Panc1 (cell line): ENCODE measurements at regions not wholly inside any gene's neighbourhood (a gene's known extent, or its start where the extent isn't known, plus 50 kb on each side); places are given as distances from the start of the nearest gene placed in this dataset.

Experiments used
- CTCF ChIP-seq: fragments of 450-650 bp; IDR thresholded peaks from 2 replicates; pipeline ENCODE4 v1.5.1; 2017; ENCODE audit warnings: mild to moderate bottlenecking
- POLR2AphosphoS5 ChIP-seq: IDR thresholded peaks from 2 replicates; pipeline ENCODE4 v1.6.1; 2012; ENCODE audit warnings: mild to moderate bottlenecking, low read depth, low read length, moderate library complexity
- SIN3A ChIP-seq: IDR thresholded peaks from 2 replicates; pipeline ENCODE4 v1.6.1; 2012; ENCODE audit warnings: low read depth, mild to moderate bottlenecking, low read length, moderate library complexity, borderline replicate concordance; ENCODE audit not compliant: insufficient read depth
- TF ChIP-seq, protein P1 (sequence below), 2 experiments: IDR thresholded peaks; 2 replicates each; pipeline ENCODE4 v1.6.1; 2011 to 2012; ENCODE audit warnings: low read depth in 2 of 2, control low read depth in 1 of 2, low read length in 1 of 2, mild to moderate bottlenecking in 1 of 2, moderate library complexity in 1 of 2; ENCODE audit not compliant: insufficient read depth in 1 of 2

DNA sequence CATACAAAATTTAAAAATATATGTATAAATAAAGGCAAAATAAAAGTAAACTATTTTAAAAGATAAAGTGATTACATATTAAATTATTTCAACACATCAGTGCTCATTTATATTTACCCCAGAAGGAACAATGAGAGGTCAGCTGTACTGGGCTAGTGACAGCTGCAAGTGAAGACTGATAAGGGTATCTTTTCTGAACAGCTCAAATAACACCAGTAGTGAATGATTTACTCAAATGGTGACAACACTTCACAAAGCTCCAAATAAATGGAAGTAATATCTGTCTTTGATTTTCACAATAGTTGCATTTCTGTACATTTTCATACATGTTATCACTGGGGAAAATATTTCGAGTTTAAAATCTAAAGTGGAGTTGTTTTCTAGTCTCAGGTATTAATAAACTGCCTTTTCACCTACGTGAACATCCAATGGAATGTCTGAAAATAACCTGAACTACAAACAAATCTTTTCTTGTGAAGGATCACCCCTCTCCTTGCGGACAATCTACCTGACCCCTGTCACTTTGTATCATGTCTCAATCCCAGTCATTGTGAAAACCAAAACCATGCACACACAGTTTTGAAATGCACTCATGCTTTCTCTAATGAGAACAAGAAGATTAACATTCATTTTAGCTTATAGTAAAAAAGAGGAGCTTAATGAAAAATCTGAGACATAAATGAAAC lies 1928.8 kb upstream of the CELF4 start:
- TF ChIP-seq CTCF (no peak), POLR2AphosphoS5 (no peak), SIN3A (no peak)
- TF ChIP-seq, protein P1, sequence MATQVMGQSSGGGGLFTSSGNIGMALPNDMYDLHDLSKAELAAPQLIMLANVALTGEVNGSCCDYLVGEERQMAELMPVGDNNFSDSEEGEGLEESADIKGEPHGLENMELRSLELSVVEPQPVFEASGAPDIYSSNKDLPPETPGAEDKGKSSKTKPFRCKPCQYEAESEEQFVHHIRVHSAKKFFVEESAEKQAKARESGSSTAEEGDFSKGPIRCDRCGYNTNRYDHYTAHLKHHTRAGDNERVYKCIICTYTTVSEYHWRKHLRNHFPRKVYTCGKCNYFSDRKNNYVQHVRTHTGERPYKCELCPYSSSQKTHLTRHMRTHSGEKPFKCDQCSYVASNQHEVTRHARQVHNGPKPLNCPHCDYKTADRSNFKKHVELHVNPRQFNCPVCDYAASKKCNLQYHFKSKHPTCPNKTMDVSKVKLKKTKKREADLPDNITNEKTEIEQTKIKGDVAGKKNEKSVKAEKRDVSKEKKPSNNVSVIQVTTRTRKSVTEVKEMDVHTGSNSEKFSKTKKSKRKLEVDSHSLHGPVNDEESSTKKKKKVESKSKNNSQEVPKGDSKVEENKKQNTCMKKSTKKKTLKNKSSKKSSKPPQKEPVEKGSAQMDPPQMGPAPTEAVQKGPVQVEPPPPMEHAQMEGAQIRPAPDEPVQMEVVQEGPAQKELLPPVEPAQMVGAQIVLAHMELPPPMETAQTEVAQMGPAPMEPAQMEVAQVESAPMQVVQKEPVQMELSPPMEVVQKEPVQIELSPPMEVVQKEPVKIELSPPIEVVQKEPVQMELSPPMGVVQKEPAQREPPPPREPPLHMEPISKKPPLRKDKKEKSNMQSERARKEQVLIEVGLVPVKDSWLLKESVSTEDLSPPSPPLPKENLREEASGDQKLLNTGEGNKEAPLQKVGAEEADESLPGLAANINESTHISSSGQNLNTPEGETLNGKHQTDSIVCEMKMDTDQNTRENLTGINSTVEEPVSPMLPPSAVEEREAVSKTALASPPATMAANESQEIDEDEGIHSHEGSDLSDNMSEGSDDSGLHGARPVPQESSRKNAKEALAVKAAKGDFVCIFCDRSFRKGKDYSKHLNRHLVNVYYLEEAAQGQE (IDR thresholded peaks at IDR 0.05; ENCODE audit: insufficient read depth in 1 of 2, low read depth in 2 of 2, low read length in 1 of 2): no peak
